HG03558 (cell line): ENCODE measurements at regions not wholly inside any gene's neighbourhood (a gene's known extent, or its start where the extent isn't known, plus 50 kb on each side); places are given as distances from the start of the nearest gene placed in this dataset.
"Not testable (repeated sequence)": the region's sequence is repeated elsewhere in the genome, so short reads cannot be mapped to it uniquely, and the experiment has no call there.

Source experiments
- ATAC-seq: cut with Tn5 transposase; IDR thresholded peaks from one replicate; pipeline ENCODE4 v1.9.1; 2021; ENCODE audit warnings: moderate number of reproducible peaks; ENCODE audit not compliant: unreplicated experiment; ENCODE audit errors: extremely low read depth

- ATAC-seq: not testable (repeated sequence)
Measured at GRCh38 chr10:36769741-36770140, 355.7 kb upstream of the ANKRD30A start.

DNA sequence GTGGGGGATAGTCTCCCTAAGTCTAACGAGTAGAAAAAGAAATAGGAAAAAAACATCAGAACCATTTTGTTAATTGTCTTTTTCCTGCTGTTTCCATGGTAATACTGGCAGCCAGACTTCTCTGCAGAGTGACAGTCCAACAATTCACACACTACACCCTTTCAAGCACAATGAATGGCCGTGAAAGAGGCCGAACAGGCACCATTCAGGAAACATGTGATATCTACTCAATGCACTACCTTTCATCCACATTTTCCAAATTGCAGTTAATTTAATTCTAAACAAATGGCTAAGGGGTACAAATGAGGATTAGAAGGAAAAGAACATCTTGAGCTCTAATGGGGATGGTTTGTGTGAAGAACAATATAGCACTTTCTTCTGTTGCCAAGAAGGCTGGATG lies 358.5 kb upstream of the ANKRD30A start:
- ATAC-seq: no peak

- ATAC-seq: no peak
Measured at GRCh38 chr10:36766415-36766810, 359.0 kb upstream of the ANKRD30A start.

DNA sequence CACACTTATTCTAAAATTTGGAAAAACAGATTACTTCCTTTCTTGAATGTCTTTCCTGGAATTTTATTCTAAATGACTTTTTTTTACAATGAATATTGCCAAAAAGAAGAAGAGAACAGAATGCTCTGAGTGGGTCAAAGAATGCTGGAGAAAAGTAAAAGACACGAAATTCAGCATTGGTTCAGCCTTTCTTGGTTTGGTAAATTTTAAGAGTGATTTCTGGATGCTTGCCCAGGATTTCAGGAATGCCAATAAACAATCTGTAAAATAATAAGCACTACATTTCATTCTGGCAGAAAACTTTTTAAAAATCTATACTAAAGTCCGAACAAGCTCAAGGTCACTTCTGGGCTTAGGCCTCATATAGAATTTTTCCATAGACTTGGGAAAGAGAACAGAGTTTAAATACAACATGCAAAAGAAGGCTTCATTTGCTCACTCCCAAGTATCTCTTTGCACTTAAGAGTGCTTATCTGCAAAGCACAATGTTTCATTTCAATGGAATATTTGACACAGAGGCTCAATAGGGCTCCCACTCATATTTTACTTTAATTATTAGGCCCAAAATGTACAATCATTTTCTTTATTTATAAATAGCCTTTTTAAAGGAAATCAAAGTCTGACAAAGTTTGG lies 359.5 kb upstream of the ANKRD30A start:
- no peak for ATAC-seq

- no peak for ATAC-seq
Measured at GRCh38 chr10:36764823-36765222, 360.6 kb upstream of the ANKRD30A start.

DNA sequence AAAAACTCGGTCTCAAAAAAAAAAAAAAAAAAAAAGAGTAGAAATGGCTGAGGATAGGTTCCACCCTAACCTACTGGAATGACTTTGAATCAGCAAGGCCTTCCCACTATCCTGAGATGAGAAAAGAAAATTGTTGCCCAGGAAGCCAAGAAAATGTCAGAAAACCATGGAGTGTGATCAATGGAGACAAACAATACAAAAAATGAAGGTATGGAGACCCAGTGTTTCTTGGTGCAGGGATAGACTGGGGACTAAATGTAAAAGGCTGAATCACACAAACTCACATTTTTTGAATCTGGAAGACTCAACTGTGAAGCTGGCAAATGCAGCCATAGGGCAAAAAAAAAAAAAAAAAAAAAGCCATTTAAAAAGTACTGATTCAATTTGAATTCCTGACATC lies 364.3 kb upstream of the ANKRD30A start:
- ATAC-seq: no peak

- ATAC-seq: no peak
Measured at GRCh38 chr10:36759141-36759805, 366.1 kb upstream of the ANKRD30A start.

- no peak for ATAC-seq
Measured at GRCh38 chr10:36748128-36748871, 377.1 kb upstream of the ANKRD30A start.

DNA sequence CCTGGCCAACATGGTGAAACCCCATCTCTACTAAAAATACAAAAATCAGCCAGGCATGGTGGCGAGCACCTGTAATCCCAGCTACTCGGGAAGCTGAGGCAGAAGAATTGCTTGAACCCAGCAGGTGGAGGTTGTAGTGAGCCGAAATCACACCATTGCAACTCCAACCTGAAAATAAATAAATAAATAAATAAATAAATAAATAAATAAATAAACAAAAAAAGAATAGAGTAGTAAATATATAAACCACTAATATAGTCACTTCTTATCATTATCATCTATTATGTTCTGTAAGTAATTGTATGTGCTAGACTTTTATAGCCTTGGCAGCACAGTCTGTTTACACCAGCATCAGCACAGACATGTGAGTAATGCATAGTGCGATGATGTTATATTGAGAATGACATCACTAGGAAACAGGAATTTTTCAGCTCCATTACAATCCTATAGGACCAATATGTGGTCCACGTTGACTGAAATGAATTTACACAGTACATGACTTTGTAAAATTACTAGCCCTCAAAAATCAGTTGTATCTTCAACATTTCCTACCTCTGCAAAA lies 385.4 kb upstream of the ANKRD30A start:
- ATAC-seq: no peak

DNA sequence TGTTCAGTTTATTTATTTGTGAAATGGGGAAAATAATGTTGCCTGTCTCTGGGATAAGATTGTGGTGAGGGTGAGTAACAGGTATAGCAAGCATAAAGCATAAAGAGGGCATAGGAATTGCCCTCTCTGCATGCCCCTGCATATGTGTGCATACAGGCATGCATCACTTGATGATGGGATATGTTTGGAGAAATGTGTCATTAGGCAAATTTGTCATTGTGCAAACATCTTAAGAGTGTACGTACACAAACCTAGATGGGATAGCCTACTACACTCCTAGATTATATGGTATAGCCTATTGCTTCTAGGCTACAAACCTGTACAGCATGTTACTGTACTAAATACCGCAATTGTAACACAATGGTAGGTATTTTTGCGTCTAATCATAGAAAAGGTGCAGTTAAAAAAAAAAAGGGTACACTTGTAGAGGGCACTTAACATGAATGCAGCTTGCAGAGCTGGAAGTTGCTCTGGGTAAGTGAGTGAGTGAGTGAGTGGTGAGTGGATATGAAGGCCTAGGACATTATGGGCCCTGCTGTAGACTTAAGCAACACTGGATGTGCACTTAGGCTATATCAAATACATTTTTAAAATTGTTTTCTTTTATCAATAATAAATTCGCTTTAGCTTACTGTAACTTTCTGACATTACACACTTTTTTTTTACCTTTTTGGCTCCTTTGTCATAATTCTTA lies 386.5 kb upstream of the ANKRD30A start:
- ATAC-seq: no peak

- no peak for ATAC-seq
Measured at GRCh38 chr10:36736311-36736710, 389.1 kb upstream of the ANKRD30A start.

DNA sequence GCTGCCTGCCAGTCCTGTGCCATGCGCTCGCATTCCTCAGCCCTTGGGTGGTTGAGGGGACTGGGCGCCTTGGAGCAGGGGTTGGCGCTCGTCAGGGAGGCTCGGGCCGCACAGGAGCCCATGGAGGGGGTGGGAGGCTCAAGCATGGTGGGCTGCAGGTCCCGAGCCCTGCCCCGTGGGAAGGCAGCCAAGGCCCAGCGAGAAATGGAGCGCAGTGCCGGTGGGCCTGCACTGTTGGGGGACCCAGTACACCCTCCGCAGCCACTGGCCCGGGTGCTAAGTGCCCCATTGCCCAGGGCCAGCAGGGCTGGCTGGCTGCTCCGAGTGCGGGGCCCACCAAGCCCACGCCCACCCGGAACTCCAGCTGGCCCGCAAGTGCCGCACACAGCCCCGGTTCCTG lies 390.8 kb upstream of the ANKRD30A start:
- ATAC-seq: not testable (repeated sequence)

GRCh38 chr10:36730316-36730715 lies 395.1 kb upstream of the ANKRD30A start:
- no peak for ATAC-seq

GRCh38 chr10:36728626-36729025 lies 396.8 kb upstream of the ANKRD30A start:
- no peak for ATAC-seq

- no peak for ATAC-seq
Measured at GRCh38 chr10:36725581-36726520, 399.5 kb upstream of the ANKRD30A start.

GRCh38 chr10:36722777-36723176 lies 402.6 kb upstream of the ANKRD30A start:
- no peak for ATAC-seq

GRCh38 chr10:36721871-36722270 lies 403.5 kb upstream of the ANKRD30A start:
- no peak for ATAC-seq

GRCh38 chr10:36720895-36721294 lies 404.5 kb upstream of the ANKRD30A start:
- ATAC-seq: no peak

DNA sequence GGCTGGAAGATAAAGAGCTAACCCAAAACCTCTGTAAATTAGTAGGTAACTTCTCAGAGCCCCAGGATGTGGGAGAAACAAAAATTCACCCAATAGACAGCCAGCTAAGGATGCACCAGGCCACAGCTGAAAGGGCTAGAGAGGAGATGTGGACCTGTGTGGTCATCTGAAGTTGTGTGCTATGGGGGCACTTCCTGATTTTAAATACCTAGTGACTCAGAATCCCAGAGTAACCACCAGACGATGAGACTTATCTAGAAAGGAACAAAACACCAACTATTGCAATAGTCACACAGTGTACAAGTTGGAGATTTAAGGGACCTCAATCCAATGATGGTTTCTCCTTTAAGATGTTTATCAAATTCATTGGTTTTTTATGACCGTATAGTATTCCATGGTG lies 408.3 kb upstream of the ANKRD30A start:
- ATAC-seq: no peak

DNA sequence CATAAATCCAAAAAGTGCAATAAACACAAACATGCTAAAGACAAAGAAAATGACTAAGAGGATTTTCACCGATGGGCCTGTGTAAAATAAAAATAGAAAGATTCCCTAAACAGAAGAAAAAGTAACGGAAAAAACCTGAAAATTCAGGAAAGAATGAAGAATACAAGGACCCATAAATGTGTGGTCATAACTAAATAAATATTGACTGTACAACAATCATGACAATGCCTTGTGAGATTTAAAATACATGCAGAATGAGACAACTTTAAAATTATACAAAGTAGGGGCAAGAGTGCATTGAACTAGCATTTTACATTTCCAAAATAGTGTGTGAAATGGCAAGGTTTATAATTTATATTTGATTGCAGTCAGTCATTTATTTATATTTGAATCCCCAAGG lies 409.1 kb upstream of the ANKRD30A start:
- ATAC-seq: no peak
